Breast epithelium (tissue), 4 donors: ENCODE measurements at regions not wholly inside any gene's neighbourhood (a gene's known extent, or its start where the extent isn't known, plus 50 kb on each side); places are given as distances from the start of the nearest gene placed in this dataset.

Experiments
- DNase-seq, 2 donors: peaks; one replicate each; pipeline ENCODE4 v3.0.0-alpha.2; 2019; ENCODE audit warnings: low spot score in 2 of 2
- H3K27ac ChIP-seq, 2 donors: fragments of 200-600 bp; sonication (generic) in 1 of 2; one replicate each; pipeline ENCODE4 v1.5.1; 2016 to 2019; ENCODE audit warnings: mild to moderate bottlenecking in 1 of 2
- H3K27me3 ChIP-seq, 2 donors: fragments of 200-600 bp; sonication (generic) in 1 of 2; one replicate each; pipeline versions ENCODE4 v1.5.1 to v1.6.0; 2017 to 2019; ENCODE audit warnings: control low read depth in 1 of 2, mild to moderate bottlenecking in 1 of 2
- H3K36me3 ChIP-seq: fragments of 200-600 bp; one replicate; pipeline ENCODE4 v1.5.1; 2019
- H3K4me1 ChIP-seq, 2 donors: fragments of 200-600 bp; sonication (generic); one replicate each; pipeline ENCODE4 v1.5.1; 2016 to 2019; ENCODE audit warnings: control low read depth in 1 of 2
- H3K4me3 ChIP-seq, 3 donors: fragments of 200-600 bp; sonication (generic); 1 replicate in 2 of 3; 2 replicates in 1 of 3; pipeline ENCODE4 v1.5.1; 2016 to 2019; ENCODE audit warnings: mild to moderate bottlenecking in 3 of 3, moderate library complexity in 2 of 3
- H3K9me3 ChIP-seq, 2 donors: fragments of 200-600 bp; sonication (generic) in 1 of 2; one replicate each; pipeline ENCODE4 v1.5.1; 2016 to 2019; ENCODE audit warnings: control low read depth in 1 of 2
- POLR2A ChIP-seq: fragments of 450-650 bp; IDR thresholded peaks from one replicate; pipeline ENCODE4 v1.6.1; 2016; ENCODE audit warnings: antibody characterized with exemption, mild to moderate bottlenecking, moderate library complexity
- POLR2AphosphoS5 ChIP-seq, 3 donors: sonication (generic); formaldehyde crosslinking; IDR thresholded peaks; one replicate each; pipeline ENCODE4 v1.6.1; 2017; ENCODE audit warnings: antibody characterized with exemption in 3 of 3
- intact Hi-C: fragments of 100-400 bp; cut with DNase I; formaldehyde crosslinking; loops from one replicate; pipeline ENCODE4 v1.15.1; 2023; ENCODE audit warnings: low total_unique reads
- TF ChIP-seq, protein P1 (sequence below), 3 donors: fragments of 450-650 bp; IDR thresholded peaks; one replicate each; pipeline ENCODE4 v1.5.1; 2016 to 2017; ENCODE audit warnings: antibody characterized with exemption in 3 of 3, mild to moderate bottlenecking in 3 of 3, moderate library complexity in 3 of 3

DNA sequence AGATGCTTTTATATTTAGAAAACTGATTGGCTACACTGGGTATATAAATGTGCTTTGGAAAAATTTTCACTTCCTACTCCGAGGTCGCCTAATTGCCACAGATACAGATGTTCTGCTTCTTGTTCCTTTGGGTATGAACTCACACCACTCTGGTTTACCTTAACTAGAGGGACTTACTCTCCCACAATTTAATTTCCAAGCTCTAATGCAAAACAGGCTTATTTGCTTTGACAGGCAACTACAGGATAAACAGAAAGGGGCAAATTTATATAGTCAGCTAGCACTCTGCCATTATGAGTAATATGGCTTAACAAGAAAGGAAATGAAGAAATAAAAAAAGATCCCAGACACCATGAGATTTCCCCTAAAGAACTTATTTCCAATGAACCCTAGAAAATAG lies 156.9 kb upstream of the ZFP64 start:
- Histone ChIP-seq H3K27ac (no peak overlapping the region), H3K36me3 (no peaks in the 10 kb centered on the region), H3K4me3 (no peak overlapping the region), H3K9me3 (no peaks in the 10 kb centered on the region), H3K27me3 (no peaks in the 10 kb centered on the region), H3K4me1 (no peaks in the 10 kb centered on the region)
- DNase-seq: no peak
- intact Hi-C loops: no loop called here
- no peak for TF ChIP-seq POLR2A
- no peak for TF ChIP-seq POLR2AphosphoS5 (IDR thresholded peaks at IDR 0.05)
- TF ChIP-seq, protein P1, sequence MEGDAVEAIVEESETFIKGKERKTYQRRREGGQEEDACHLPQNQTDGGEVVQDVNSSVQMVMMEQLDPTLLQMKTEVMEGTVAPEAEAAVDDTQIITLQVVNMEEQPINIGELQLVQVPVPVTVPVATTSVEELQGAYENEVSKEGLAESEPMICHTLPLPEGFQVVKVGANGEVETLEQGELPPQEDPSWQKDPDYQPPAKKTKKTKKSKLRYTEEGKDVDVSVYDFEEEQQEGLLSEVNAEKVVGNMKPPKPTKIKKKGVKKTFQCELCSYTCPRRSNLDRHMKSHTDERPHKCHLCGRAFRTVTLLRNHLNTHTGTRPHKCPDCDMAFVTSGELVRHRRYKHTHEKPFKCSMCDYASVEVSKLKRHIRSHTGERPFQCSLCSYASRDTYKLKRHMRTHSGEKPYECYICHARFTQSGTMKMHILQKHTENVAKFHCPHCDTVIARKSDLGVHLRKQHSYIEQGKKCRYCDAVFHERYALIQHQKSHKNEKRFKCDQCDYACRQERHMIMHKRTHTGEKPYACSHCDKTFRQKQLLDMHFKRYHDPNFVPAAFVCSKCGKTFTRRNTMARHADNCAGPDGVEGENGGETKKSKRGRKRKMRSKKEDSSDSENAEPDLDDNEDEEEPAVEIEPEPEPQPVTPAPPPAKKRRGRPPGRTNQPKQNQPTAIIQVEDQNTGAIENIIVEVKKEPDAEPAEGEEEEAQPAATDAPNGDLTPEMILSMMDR (IDR thresholded peaks at IDR 0.05): no peak

DNA sequence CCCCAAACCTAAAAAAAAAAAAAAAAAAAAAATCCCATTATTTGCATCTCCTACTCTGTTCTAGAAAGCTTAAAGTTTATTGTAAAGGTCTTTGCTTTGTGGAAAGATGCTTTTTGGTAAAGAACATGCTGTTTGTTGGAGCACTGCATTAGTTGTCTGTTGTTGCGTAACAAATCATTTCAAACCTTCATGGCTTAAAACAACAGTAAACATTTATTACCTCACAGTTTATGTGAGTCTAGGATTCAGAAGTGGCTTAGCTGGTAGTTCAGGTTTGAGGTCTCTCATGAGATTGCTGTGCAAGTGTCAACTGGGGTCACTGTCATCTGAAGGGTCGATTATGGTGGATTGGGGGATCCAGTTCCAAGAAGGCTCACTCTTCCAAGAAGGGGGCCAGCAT lies 155.2 kb upstream of the ZFP64 start:
- no peak for DNase-seq
- no peak overlapping the region for H3K27ac ChIP-seq
- H3K4me3 ChIP-seq: no peak overlapping the region
- H3K36me3 ChIP-seq: no peaks in the 10 kb centered on the region
- no peaks in the 10 kb centered on the region for H3K4me1 ChIP-seq
- no peak for TF ChIP-seq POLR2A
- TF ChIP-seq, protein P1 (IDR thresholded peaks at IDR 0.05): no peak
- TF ChIP-seq POLR2AphosphoS5 (IDR thresholded peaks at IDR 0.05): no peak
- no peaks in the 10 kb centered on the region for H3K9me3 ChIP-seq
- intact Hi-C loops: no loop called here
- H3K27me3 ChIP-seq: no peaks in the 10 kb centered on the region

- no peaks in the 10 kb centered on the region for H3K36me3 ChIP-seq
- DNase-seq: no peak
- intact Hi-C loops: no loop called here
- H3K9me3 ChIP-seq: no peaks in the 10 kb centered on the region
- H3K4me1 ChIP-seq: no peaks in the 10 kb centered on the region
- H3K27ac ChIP-seq: no peak overlapping the region
- H3K27me3 ChIP-seq: no peaks in the 10 kb centered on the region
- TF ChIP-seq POLR2AphosphoS5 (IDR thresholded peaks at IDR 0.05) (no peak), POLR2A (no peak)
- TF ChIP-seq, protein P1 (IDR thresholded peaks at IDR 0.05): no peak
- no peak overlapping the region for H3K4me3 ChIP-seq
Observed at GRCh38 chr20:52342913-52343312, 151.3 kb upstream of the ZFP64 start.

- no peak overlapping the region for H3K27ac ChIP-seq
- H3K4me1 ChIP-seq: no peaks in the 10 kb centered on the region
- H3K4me3 ChIP-seq: no peak overlapping the region
- no peaks in the 10 kb centered on the region for H3K36me3 ChIP-seq
- no peak for DNase-seq
- TF ChIP-seq POLR2AphosphoS5 (IDR thresholded peaks at IDR 0.05) (no peak), POLR2A (no peak)
- TF ChIP-seq, protein P1 (IDR thresholded peaks at IDR 0.05): no peak
- no peaks in the 10 kb centered on the region for H3K9me3 ChIP-seq
- intact Hi-C loops: no loop called here
- no peaks in the 10 kb centered on the region for H3K27me3 ChIP-seq
Observed at GRCh38 chr20:52340036-52340634, 148.6 kb upstream of the ZFP64 start.

DNA sequence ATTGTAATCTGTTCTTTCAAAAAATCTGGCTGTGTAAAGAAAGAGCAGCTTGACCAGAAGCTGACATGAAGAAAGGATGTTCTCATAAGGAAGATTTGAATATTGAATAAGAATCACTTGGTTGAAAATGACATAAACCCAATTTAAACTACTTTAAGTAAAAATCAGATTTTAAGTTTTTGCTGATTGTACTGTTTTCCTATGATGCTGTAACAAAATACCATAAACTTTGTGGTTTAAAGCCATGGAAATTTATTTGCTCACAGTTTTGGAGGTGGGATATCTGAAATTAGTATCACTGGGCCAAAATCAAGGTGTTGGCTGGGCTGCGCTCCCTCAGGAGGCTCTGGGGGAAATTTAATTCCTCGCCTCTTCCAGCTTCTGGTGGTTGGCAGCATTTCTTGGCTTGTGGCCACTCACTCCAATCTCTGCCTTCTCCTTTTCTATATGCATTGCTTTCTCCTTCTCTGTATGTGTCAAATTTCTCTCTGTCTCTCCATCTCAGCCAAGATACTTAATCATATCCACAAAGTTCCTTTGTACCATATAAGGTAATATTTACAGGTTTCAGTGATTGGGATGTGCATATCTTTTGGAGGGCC lies 141.2 kb upstream of the ZFP64 start:
- TF ChIP-seq POLR2AphosphoS5 (IDR thresholded peaks at IDR 0.05) (no peak), POLR2A (no peak)
- TF ChIP-seq, protein P1 (IDR thresholded peaks at IDR 0.05): no peak
- Histone ChIP-seq H3K36me3 (no peaks in the 10 kb centered on the region), H3K4me3 (no peak overlapping the region), H3K27me3 (no peaks in the 10 kb centered on the region), H3K27ac (no peak overlapping the region), H3K9me3 (no peaks in the 10 kb centered on the region), H3K4me1 (no peaks in the 10 kb centered on the region)
- DNase-seq: no peak
- intact Hi-C loops: no loop called here
